Tongue (tissue), 1 donor: ENCODE measurements at regions not wholly inside any gene's neighbourhood (a gene's known extent, or its start where the extent isn't known, plus 50 kb on each side); places are given as distances from the start of the nearest gene placed in this dataset.
"Not testable (repeated sequence)": the region's sequence is repeated elsewhere in the genome, so short reads cannot be mapped to it uniquely, and the experiment has no call there.

ENCODE experiments used
- DNase-seq: peaks from one replicate; pipeline ENCODE4 v3.0.0-alpha.2; 2015

DNA sequence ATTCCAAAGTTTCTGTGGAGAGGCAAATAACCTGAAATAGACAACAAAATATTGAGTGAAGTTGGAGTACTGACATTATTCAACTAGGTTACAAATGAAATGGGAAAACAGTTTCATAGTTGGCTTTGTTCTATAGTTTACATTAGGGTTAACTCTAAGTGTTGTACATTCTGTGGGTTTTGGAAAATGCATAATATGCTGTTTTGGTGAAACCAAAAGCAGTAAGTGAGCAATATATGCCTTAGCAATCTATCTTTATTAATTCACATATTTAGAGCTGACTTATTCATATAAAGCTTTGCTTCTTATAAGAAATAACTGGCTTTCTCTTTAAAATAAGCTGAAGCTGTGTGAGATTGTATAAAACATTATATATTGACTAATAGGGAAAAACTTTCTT, 157.5 kb upstream of the AHI1 start:
- no peak for DNase-seq

GRCh38 chr6:135657207-135657606, 159.7 kb upstream of the AHI1 start:
- no peak for DNase-seq

- peak; percentile 34 for DNase-seq
Measured at GRCh38 chr6:135658481-135658880, 160.9 kb upstream of the AHI1 start.

DNA sequence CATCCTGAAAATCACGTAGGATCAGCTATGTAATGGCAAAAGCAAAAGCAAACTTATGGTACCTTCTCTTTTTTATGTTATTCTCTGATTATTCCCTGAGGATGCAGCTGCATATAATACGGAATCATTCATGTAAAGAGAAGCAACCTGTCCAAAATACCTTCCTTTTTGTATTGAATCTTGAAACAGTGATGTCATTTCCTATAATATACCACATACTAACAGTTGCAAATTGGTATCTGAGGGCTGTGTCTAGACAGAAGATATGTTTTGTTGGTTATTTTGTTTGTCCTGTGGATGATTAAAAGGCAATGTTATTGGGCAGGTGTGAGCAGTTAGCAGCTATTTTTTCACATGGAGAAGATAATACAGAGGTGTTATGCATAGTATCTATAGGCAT, 161.4 kb upstream of the AHI1 start:
- DNase-seq = no peak

- DNase-seq = no peak
Measured at GRCh38 chr6:135664527-135664926, 167.0 kb upstream of the AHI1 start.

DNA sequence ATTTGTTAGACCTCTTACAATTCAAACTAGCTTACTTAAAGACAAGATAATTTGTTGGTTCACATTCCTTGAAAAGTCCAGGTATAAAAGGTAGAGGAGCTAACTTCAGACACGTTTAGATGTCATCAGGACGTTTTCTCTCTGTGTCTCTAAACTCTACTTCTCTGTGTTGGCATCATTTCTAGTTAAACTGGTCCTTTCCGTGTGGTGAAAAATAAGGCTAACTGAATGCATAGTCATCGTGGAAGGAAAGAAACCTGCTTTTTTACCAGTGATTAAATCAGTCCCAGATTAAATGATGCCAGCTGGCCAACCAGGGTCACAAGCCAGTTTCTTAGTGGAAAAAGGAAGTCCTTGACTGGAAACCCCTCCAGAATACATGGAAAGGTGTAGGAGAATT, 168.4 kb upstream of the AHI1 start:
- no peak for DNase-seq

- DNase-seq = peak; percentile 56
Measured at GRCh38 chr6:135667691-135668455, 170.3 kb upstream of the AHI1 start.

DNA sequence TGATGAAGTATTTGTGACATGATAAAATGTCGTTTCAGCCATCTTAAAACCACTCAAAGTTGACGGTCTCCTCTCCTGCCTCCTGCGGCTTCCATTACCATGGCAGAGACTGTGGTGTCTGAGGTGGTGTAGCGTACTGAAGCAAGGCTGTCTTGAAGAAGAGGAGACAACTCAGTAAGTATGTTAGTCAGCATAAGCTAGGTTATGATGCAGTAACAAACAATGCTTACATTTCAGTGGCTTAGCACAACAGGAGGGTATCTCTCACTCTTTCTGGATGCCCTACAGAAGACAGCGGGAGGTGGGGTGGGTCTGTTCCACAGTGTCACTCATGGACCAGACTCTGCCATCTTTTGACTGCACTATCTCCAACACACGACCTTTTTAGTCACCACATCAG, 174.7 kb upstream of the AHI1 start:
- no peak for DNase-seq

DNA sequence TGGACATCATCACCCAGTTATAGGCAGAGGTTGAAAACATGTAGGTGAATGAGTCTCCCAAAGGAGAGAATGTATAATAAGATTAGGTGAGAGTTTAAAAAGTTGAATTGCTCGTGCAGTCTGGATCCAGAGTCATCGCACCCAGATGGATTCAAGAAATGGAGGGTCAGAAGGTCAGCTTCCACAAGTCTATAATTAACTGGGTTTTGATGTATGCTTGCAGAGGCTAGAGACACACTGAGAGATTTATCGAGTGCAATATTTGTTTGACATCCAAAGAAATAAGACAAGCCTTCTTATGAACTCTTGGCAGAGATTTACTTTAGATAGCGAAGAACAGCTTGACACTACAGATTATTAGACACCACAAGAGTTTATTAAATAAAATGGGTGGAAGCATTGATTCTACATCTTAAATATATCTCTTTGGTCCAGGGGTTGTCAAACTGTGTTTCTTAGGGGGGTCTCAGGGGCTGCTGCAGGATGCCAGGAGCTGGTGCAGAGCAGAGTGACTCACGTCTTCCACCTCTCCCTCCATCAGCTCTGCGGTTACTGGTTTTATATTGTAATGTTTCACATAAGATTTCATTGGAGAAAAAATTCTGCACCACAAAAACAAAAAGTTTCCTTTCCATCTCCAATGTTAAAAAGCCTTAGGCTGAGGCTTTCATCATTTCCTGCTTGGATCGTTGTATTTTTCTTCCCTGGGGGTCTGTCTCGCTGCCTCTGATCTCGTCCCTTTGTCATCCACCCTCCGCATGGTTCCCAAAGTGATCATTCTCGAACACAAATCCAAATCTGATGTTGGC, 176.2 kb upstream of the AHI1 start:
- no peak for DNase-seq

- no peak for DNase-seq
Measured at GRCh38 chr6:135675026-135675425, 176.5 kb upstream of the PDE7B start.

- DNase-seq = peak; percentile 58
Measured at GRCh38 chr6:135675862-135676261, 175.6 kb upstream of the PDE7B start.

- DNase-seq = no peak
Measured at GRCh38 chr6:135680964-135681913, 170.3 kb upstream of the PDE7B start.

DNA sequence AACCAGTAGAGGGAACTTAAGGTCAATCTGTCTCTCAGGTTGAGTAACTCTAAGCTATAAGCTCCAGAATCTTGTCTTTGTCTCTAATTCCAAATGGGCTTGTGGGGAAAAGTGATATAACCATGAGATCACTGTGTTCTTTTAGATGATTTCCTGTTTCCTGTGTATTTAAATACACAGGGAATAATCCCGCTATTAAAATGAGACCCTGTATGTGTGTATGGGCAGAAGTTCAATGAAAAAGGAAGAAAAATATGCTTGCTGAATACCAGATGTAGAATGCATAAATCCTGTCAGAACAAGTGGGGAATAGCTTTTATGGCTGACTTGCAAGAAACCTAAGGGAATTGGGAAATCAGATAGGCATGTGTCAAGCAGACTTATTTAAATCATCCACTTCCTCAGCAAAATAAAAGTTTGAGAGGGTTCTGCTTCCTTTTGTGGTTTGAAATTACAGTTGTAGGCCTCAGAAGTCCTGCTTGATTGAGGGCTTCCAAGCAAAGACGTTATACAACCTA, 164.7 kb upstream of the PDE7B start:
- DNase-seq = peak; percentile 73

- not testable (repeated sequence) for DNase-seq
Measured at GRCh38 chr6:135688476-135688875, 163.0 kb upstream of the PDE7B start.

DNA sequence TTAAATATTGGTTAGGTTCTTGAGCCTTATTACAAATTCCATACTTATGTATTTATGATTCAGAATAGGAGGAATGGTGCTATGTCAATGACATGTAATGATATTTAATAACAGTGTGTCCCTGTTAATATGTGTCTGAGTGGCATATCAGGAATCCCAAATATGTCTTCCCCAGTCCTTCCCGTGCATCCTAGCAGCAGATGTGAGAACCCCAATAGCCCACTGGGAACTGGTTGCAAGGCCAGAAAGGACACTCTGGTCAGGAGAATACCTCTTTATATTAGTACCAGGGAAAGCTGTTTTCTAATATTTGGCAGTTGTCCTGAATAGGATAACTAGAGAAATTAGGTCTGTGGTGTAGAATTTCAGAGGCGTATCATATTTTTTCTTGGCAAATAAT, 159.1 kb upstream of the PDE7B start:
- no peak for DNase-seq

GRCh38 chr6:135693811-135694370, 157.6 kb upstream of the PDE7B start:
- DNase-seq = no peak

- no peak for DNase-seq
Measured at GRCh38 chr6:135699705-135700104, 151.8 kb upstream of the PDE7B start.

- no peak for DNase-seq
Measured at GRCh38 chr6:135701426-135701825, 150.1 kb upstream of the PDE7B start.

DNA sequence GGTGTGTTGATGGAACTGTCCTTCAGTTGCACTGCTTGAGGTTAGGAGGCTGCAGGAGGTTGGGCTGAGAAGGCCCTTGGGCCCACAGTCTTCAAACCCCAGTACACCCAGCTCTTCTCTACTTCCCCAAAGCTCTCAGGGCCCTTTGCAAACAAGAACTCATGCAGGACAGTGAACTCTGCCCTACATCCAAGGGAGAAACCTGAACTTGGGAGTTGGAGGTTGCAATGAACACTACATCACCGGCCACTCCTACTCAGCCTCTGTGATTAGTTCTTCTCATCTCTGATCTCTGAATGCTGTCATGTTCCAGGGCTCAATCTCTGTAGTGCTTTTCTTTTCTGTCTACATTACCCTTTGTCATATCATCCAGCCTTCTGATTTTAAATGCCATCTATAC, 148.5 kb upstream of the PDE7B start:
- no peak for DNase-seq

- DNase-seq = no peak
Measured at GRCh38 chr6:135703621-135704020, 147.9 kb upstream of the PDE7B start.

- peak; percentile 61 for DNase-seq
Measured at GRCh38 chr6:135707426-135707825, 144.1 kb upstream of the PDE7B start.

DNA sequence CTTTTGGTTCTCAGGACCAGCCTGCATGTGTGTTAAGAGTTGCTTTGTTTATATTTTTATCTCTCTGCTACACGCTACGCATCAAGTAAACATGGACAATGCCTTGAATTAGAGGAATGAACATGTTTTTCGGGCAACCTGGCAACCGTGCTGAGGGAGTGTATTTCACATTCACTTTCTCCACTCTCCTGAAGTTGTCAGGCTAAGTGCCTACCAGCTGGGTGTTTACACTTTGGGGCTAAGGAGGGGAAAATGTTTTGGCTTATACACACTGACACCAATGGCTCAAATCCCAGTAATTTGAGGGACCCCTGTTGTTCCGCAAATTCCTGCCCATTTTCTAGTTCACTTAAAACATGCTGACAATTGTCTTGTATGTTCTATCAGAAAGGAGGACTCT, 141.5 kb upstream of the PDE7B start:
- no peak for DNase-seq
